GM21528 (cell line): ENCODE measurements at regions not wholly inside any gene's neighbourhood (a gene's known extent, or its start where the extent isn't known, plus 50 kb on each side); places are given as distances from the start of the nearest gene placed in this dataset.

ENCODE experiments used
- ATAC-seq: cut with Tn5 transposase; IDR thresholded peaks from one replicate; pipeline ENCODE4 v1.9.1; 2021; ENCODE audit warnings: mild to moderate bottlenecking, moderate library complexity; ENCODE audit not compliant: unreplicated experiment, low FRiP score

DNA sequence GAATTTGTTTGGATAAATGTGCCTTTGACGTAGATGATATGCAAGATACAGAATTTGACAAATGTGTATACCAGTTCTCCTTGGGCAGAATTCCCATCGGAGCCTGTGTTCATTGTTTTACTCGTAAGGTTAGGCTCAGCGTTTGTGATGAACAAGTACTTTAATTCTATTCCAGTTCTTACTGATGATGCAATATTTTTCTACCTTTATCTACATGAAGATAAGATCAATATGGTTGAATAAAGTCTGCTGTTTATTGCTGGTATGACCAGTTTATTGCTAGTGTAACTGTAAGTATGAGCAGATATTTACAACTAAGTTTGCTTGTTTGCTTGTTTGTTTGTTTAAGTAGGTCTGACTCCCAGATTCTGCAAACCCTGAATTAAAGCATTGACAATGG lies 145.4 kb upstream of the ADARB2 start:
- no peak for ATAC-seq

- no peak for ATAC-seq
Measured at GRCh38 chr10:1882180-1882579, 144.9 kb upstream of the ADARB2 start.

DNA sequence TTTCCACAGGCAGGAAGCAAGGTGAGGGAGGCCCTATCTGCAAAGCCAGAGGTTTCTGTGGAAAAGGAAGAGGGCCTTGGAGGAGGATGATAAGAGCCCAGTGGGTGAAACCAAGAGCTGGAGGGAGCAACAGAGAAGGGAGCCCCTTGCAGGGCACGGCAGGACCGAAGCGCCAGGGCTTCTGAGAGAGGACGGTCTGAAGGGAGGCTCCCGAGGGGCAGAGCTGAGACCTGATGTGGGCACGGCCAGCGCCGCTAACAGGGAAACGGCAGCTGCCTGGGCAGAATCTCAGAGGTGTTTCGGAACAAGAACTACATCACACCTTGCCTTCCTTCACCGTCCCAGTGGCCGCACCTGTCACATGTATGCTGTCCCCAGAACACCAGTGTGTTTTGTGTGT lies 144.3 kb upstream of the ADARB2 start:
- no peak for ATAC-seq

- ATAC-seq = no peak
Measured at GRCh38 chr10:1874533-1874932, 137.2 kb upstream of the ADARB2 start.

- ATAC-seq = no peak
Measured at GRCh38 chr10:1873661-1874315, 136.5 kb upstream of the ADARB2 start.

DNA sequence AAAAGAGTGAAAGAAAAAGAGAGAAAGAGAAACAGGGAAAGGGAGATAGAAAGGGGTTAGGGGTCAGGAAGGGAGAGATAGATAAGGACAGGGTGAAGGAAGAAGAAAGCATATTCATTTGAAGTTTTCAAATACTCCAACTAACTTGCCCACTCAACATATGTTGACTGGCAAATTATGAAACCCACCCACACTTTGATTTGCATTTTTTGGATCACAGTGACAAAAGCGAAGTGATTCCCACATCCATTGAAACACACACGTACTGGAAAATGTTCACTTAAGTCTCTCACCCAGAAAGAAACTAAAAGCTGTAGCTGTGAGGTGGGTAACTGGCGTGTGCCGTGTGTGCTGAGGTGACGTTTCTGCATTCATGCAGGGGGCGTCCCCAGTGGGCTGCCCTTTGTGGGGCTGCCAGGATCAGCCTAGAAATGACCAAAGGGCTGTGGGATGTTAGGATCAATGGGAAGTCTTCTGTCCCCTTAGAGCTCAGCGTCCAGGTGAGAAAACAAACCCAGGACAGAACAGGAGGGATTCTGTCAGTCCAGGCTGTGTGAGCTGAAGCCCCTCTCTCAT lies 134.9 kb upstream of the ADARB2 start:
- no peak for ATAC-seq

GRCh38 chr10:1870491-1870890 lies 133.2 kb upstream of the ADARB2 start:
- no peak for ATAC-seq

GRCh38 chr10:1869861-1870260 lies 132.5 kb upstream of the ADARB2 start:
- ATAC-seq = no peak

DNA sequence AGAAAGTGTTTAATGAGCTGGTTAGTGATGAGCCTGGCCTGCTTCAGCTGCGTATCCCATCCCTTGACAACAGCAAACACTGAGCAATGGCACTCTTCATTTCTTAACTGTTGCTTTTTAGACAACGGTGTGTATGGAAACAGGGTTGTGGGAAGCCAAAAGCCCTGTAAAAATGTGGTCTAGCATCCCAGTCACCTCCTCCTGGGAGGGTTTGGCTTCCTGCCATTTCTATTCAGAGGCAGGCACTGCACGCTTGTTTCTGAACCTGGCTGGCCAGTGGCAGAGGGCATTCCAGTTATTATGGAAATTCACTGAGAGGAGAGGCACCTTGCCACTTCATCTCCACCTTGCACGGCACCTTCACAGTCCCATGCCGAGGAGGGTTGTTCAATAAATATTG lies 123.0 kb upstream of the ADARB2 start:
- no peak for ATAC-seq

GRCh38 chr10:1858547-1858946 lies 121.2 kb upstream of the ADARB2 start:
- ATAC-seq = no peak

GRCh38 chr10:1858048-1858447 lies 120.7 kb upstream of the ADARB2 start:
- ATAC-seq = no peak

DNA sequence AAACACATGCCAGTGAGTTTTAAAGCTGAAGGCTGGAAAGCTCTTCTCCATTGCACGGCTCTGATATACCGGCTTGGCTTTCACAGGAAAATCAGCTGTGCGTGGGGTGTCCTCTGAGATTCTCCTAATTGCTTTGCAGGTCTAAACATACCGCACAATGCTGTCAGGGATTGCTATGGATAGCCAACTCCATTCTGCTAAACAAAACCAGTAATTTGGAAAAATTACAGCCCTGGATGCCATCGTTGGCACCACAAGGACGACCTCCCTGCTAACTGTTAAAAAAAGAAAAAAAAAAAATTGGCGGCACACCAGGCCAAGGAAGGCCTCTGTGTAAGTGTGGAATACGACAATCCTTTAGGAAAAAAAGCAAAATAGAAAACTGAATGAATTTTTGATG lies 118.6 kb upstream of the ADARB2 start:
- ATAC-seq = no peak

GRCh38 chr10:1854271-1854670 lies 116.9 kb upstream of the ADARB2 start:
- ATAC-seq = no peak

DNA sequence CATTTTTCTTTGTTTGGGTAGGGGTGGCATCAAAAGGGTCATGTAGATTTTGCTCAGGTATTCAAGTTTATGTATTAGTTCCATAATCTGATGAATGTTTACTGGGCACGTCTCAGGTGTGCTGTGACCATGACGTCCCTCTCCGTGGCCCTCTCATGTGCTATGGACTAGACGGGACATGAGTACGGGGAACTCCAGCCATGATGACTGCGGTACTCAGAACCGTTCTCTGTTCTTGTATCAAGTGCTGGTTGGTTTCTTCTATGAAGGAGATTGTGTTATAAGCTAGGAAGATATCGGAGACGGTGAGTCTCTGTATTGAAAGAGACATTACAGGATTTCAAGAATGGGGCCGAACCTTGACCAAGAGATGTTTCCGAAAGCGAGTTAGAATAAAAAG lies 116.5 kb upstream of the ADARB2 start:
- no peak for ATAC-seq

DNA sequence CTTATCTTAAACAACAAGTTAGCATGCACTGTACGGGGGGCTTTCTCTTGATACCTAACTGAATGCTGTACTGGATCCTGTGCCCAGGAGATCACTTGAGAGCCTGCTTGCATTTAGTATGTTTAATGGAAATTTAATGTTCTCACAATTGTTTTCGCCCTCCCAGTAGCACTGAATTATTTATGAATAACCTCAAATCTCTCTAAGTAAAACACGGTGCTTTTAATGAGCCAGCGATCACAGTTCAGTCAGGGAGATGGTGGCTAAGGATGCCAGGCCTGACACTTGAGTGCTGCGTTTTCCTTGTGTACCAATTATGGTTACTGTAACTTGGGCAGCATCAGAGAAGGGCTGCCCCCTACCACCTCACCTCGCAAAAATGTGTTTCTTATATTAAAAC lies 115.5 kb upstream of the ADARB2 start:
- no peak for ATAC-seq

DNA sequence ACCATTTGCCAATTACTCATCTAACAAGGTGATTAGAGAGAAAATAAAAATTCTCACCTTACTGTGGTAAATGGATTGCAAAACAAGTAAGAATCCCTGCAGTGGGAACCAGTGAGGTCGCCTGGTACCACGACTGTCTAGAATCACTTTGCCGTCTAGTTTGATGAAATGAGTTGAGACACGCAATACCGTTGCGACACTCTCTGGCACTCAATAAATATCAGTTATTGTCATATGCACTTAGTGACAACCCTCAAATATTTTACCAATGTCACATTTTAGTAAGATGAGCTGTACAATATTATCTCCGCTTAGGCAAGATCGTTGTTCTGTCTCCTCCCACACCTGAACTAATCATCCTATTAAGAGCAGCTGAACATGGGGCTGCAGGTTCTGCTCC lies 114.4 kb upstream of the ADARB2 start:
- no peak for ATAC-seq

GRCh38 chr10:1850971-1851527 lies 113.7 kb upstream of the ADARB2 start:
- no peak for ATAC-seq

DNA sequence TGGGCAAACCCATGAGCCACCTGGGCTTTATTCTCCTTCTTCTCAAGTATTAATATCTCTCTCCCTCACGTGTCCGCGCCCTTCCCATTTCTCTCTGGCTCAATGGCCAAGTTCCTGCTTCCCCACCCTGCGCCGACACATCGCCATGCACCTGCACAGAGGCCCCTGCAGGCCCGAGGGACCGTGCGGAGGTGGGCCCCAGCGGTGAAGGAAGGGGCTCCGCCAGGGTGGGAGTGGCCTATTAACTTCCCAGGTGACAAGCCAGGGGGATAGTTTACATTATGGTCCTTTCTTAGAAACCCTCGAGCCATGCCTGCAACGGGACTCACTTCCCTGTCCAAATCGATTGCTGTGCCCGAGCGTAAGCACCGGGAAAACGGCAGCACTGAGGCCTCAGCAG lies 110.0 kb upstream of the ADARB2 start:
- ATAC-seq = no peak

- no peak for ATAC-seq
Measured at GRCh38 chr10:1846032-1846431, 108.7 kb upstream of the ADARB2 start.

DNA sequence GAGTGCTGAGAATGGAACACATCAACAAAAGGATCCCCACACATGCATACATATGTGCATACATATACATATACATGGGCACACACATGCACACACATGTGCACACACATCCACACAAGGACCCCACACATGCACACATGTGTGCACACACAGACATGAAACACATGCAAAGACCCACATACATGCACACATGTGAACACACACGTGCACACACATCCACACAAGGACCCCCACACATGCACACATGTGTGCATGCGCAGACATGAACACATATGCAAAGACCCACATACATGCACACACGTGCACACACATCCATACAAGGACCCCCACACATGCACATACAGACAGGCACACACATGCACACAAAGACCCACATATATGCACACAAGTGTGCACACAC lies 104.4 kb upstream of the ADARB2 start:
- ATAC-seq = no peak

DNA sequence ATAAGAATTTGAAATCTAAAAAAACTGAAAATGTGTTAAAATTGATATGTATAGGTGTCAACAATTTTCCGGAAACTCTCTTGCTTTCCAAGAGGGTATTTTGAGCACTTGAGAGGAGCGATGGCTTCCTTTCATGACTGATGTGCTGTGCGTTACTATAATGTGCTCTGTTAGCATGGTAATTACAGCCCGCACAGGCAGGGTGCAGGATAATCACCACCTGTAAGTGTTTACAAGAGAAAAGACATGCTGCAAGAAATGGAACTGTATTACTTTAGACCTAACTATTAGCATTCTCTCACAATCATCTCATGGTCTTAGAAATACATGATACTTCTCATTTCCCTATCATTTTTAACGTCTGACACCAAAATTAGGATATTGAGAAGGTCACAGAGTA lies 92.4 kb upstream of the ADARB2 start:
- ATAC-seq = no peak

DNA sequence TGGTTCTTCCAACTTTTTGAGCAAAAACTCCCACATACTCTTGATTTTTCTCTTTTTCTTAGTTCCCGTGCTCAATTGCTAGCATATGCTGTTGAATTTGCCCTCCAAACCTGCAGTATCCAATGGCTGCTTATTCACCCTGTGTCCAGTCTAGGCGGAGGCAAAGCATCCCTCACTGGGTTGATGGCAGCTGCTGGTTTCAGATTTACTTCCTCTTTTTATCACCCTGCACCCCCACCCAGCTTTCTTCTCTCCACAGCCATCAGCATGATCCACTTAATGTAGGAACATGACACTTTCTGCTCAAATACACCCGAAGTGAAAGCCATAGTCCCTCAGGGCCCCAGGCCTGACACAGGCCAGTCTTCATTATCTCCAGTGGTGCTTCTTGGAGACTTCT lies 87.6 kb upstream of the ADARB2 start:
- ATAC-seq = no peak
